ENCODE measurements at regions not wholly inside any gene's neighbourhood (a gene's known extent, or its start where the extent isn't known, plus 50 kb on each side); places are given as distances from the start of the nearest gene placed in this dataset.

DNA sequence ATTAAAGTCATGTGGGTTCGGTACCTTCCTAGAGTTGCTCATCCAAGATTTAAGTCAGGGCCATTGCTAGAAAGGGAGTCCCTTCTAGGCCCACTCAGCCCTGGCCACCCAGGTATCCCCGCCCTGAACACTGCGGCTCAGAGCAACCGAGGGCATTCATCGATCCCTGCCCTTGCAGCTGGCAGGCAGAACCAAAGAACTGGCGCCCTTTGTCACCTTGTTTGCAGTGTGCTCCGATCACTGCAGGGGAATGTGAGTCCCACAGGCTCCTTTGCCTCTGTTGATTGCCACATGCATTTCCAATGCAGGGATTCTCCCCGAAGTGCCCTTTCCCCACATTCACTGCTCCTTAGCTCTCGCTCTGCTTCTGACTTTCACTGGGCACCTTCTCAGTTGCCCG lies 108.5 kb downstream of the CMPK2 start:
- H2BK20ac ChIP-seq (ENCODE audit: low read length) = no peak overlapping the region
- H3K23ac ChIP-seq (ENCODE audit: insufficient read length) = no peak overlapping the region
- H2BK15ac ChIP-seq (ENCODE audit: low read length) = 0 out of 2 replicates have a peak overlapping the region, but pooled peaks have one; percentile 51
- no peak overlapping the region for H3K4me3 ChIP-seq (ENCODE audit: extremely low read depth in 1 of 4, insufficient read depth in 2 of 4, low read depth in 3 of 4, low read length in 4 of 4)
- H2BK12ac ChIP-seq (ENCODE audit: low read depth, low read length) = peak overlapping the region; percentile 23; the same call in 1 of the 2 replicates
- H4K5ac ChIP-seq (ENCODE audit: insufficient read length, low read depth, low read length) = no peak overlapping the region
- no peak overlapping the region for H3K14ac ChIP-seq (ENCODE audit: insufficient read length)
- no peaks in the 10 kb centered on the region; a peak in 1 of 8 replicates for H3K36me3 ChIP-seq (ENCODE audit: control insufficient read depth in 2 of 4, insufficient read depth in 4 of 4, low read length in 3 of 4)
- no peak overlapping the region for H2BK120ac ChIP-seq (replicated peaks; ENCODE audit: low read depth, low read length)
- no peak overlapping the region for H3K9ac ChIP-seq (replicated peaks in 1 of 4; ENCODE audit: extremely low read depth in 1 of 4, low read depth in 3 of 4, low read length in 3 of 4)
- no peak overlapping the region for H4K91ac ChIP-seq (replicated peaks; ENCODE audit: insufficient read length, low read length)
- FAIRE-seq (no peak), DNase-seq (ENCODE audit: low read depth in 1 of 2, low spot score in 2 of 2) (no peak)
- H3K9me3 ChIP-seq (ENCODE audit: insufficient read depth in 2 of 2, low read depth in 1 of 2, low read length in 1 of 2) = 0 out of 4 replicates have a peak, but pooled peaks cover 0 to 3% of the 10 kb centered on the region in 2 experiments
- no peak overlapping the region for H3K4ac ChIP-seq (replicated peaks; ENCODE audit: insufficient read length, low read depth, low read length)
- 0 out of 2 replicates have a peak, but pooled peaks cover 2% of the 10 kb centered on the region for H3K79me1 ChIP-seq (ENCODE audit: low read depth, low read length)
- no peak overlapping the region for H3K27ac ChIP-seq (ENCODE audit: low read depth, low read length)
- H3K79me2 ChIP-seq (ENCODE audit: control insufficient read depth in 1 of 2, insufficient read depth in 2 of 2, low read length in 2 of 2) = no peaks in the 10 kb centered on the region
- H2AK5ac ChIP-seq (ENCODE audit: low read depth, low read length) = no peak overlapping the region
- peaks cover 7% of the 10 kb centered on the region; the same call in 1 of the 2 replicates for H3K23me2 ChIP-seq (ENCODE audit: low read depth, low read length)
- peaks cover 0 to 8% of the 10 kb centered on the region in 2 experiments for H4K20me1 ChIP-seq (replicated peaks in 1 of 2; ENCODE audit: control insufficient read depth in 1 of 2, insufficient read depth in 2 of 2, low read length in 2 of 2)
- POLR2A ChIA-PET (ENCODE audit: partially characterized antibody) = no interaction called here
- no peaks in the 10 kb centered on the region for H3K27me3 ChIP-seq (replicated peaks in 1 of 4; ENCODE audit: control insufficient read depth in 3 of 4, extremely low read depth in 1 of 4, insufficient read depth in 3 of 4, low read length in 3 of 4)
- H4K8ac ChIP-seq (ENCODE audit: extremely low read depth, insufficient read depth, low read length) = no peak overlapping the region
- H2AFZ ChIP-seq (ENCODE audit: low read length) = no peak overlapping the region
- H2BK5ac ChIP-seq (ENCODE audit: low read depth, low read length) = no peak overlapping the region
- 91% methylated on average over 10 of the region's 10 CpGs; no CpG with 5 or more reads in 1 of the 2 experiments for WGBS, 2 experiments (ENCODE audit: extremely low coverage in 1 of 2, insufficient coverage in 1 of 2, insufficient read length in 1 of 2, insufficient replicate concordance in 2 of 2, low coverage in 1 of 2, low lambda C conversion rate in 2 of 2, missing lambda C conversion rate in 1 of 2)
- H3K4me2 ChIP-seq (ENCODE audit: insufficient read depth in 1 of 2, low read depth in 2 of 2, low read length in 2 of 2) = no peak overlapping the region
- H3K56ac ChIP-seq (replicated peaks; ENCODE audit: insufficient read length, low read depth, low read length) = no peak overlapping the region
- no peak overlapping the region for H3K18ac ChIP-seq (ENCODE audit: extremely low read depth, low read length)
- CTCF ChIA-PET (ENCODE audit: partially characterized antibody) = interaction anchor here (1.5 kb wide), 1 partner anchor 69 kb away, joined by 4 read pairs; no protein-coding TSS in a partner anchor
- H3K4me1 ChIP-seq (replicated peaks in 1 of 4; ENCODE audit: control insufficient read depth in 3 of 4, insufficient read depth in 4 of 4, low read length in 3 of 4) = peaks cover 0 to 4% (median 0%) of the 10 kb centered on the region in 4 experiments; a peak in 1 of 7 replicates
- TF ChIP-seq CTBP2 (IDR thresholded peaks at IDR 0.05; ENCODE audit: borderline replicate concordance, insufficient read depth, insufficient read length, low read length) (no peak), SP4 (IDR thresholded peaks at IDR 0.05; ENCODE audit: low read length) (no peak), JUN (IDR thresholded peaks at IDR 0.05; ENCODE audit: low read depth, low read length) (no peak), BRCA1 (IDR thresholded peaks at IDR 0.05; ENCODE audit: low read depth, low read length) (no peak), SRF (IDR thresholded peaks at IDR 0.05; ENCODE audit: low read depth, low read length) (no peak), TAF7 (optimal IDR thresholded peaks at IDR 0.05; ENCODE audit: borderline replicate concordance, low read depth, low read length) (no peak), ZNF274 (IDR thresholded peaks at IDR 0.05; ENCODE audit: borderline replicate concordance, extremely low read depth, low read length) (no peak), RFX5 (IDR thresholded peaks at IDR 0.05; ENCODE audit: borderline replicate concordance, low read depth, low read length) (no peak), TBP (IDR thresholded peaks at IDR 0.05; ENCODE audit: low read depth, low read length) (no peak), ATF3 (IDR thresholded peaks at IDR 0.05; ENCODE audit: insufficient read depth, low read depth, low read length) (no peak), TCF12 (IDR thresholded peaks at IDR 0.05; ENCODE audit: low read depth, low read length) (no peak)
- TF ChIP-seq, protein P1, sequence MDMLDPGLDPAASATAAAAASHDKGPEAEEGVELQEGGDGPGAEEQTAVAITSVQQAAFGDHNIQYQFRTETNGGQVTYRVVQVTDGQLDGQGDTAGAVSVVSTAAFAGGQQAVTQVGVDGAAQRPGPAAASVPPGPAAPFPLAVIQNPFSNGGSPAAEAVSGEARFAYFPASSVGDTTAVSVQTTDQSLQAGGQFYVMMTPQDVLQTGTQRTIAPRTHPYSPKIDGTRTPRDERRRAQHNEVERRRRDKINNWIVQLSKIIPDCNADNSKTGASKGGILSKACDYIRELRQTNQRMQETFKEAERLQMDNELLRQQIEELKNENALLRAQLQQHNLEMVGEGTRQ (IDR thresholded peaks at IDR 0.05; ENCODE audit: low read length) = no peak
- TF ChIP-seq, protein P2, sequence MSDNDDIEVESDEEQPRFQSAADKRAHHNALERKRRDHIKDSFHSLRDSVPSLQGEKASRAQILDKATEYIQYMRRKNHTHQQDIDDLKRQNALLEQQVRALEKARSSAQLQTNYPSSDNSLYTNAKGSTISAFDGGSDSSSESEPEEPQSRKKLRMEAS (IDR thresholded peaks at IDR 0.05) = no peak

All from H1 (cell line).